ENCODE measurements at regions not wholly inside any gene's neighbourhood (a gene's known extent, or its start where the extent isn't known, plus 50 kb on each side); places are given as distances from the start of the nearest gene placed in this dataset.

DNA sequence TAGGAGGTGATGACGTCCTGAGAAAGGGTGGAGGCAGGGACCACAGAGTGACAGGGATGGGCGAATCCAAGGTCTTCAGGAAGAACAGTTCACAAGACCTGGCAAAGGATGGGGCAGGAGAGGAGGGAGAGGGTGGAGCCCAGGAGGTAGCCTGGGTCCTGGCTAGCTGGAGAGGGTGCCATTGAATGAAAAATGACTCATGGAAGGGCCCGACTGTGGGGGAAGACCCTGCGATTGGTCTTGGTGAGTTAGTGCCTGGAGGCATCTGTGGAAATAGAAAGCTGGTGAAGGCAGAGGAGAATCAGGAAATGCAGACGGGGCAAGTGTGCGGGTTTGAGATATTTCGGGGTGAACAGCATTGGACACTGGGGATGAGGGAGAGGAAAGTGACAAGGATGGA, 60.3 kb upstream of the SLC45A1 start:
- TF ChIP-seq, protein P1, sequence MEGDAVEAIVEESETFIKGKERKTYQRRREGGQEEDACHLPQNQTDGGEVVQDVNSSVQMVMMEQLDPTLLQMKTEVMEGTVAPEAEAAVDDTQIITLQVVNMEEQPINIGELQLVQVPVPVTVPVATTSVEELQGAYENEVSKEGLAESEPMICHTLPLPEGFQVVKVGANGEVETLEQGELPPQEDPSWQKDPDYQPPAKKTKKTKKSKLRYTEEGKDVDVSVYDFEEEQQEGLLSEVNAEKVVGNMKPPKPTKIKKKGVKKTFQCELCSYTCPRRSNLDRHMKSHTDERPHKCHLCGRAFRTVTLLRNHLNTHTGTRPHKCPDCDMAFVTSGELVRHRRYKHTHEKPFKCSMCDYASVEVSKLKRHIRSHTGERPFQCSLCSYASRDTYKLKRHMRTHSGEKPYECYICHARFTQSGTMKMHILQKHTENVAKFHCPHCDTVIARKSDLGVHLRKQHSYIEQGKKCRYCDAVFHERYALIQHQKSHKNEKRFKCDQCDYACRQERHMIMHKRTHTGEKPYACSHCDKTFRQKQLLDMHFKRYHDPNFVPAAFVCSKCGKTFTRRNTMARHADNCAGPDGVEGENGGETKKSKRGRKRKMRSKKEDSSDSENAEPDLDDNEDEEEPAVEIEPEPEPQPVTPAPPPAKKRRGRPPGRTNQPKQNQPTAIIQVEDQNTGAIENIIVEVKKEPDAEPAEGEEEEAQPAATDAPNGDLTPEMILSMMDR (IDR thresholded peaks at IDR 0.05) = no peak

DNA sequence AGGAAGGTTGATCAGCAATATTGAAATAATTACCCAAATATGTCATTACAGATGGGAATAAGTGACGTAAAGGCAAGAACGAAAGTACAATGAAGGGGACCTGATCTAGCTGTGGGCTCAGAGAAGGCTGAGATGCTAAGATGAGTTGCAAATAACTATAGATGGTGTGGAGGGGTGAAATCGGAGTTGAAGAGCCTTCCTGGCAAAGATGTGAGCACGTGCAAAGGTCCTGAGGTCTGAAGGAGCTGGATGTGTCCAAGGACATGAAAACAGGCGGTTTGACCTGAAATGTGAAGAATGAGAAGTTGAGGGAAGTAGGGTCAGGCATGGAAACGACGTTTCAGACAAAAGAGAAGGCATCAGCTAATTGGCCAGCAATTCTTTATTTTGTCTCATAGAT, 61.6 kb upstream of the SLC45A1 start:
- H3K9me3 ChIP-seq = no peaks in the 10 kb centered on the region
- TF ChIP-seq, protein P1 (IDR thresholded peaks at IDR 0.05) = no peak
- no peaks in the 10 kb centered on the region for H3K36me3 ChIP-seq (ENCODE audit: low read depth)
- H3K4me1 ChIP-seq (ENCODE audit: low read depth) = peaks cover 9% of the 10 kb centered on the region
- no peak overlapping the region for H3K4me3 ChIP-seq
- intact Hi-C loops (cut with DNase I, micrococcal nuclease) = no loop called here
- ATAC-seq = no peak
- DNase-seq = no peak

More for the DNA sequence above, 60.3 kb upstream of the SLC45A1 start:
- no peak for DNase-seq
- no peak for ATAC-seq
- no peaks in the 10 kb centered on the region for H3K36me3 ChIP-seq (ENCODE audit: low read depth)
- no peak overlapping the region for H3K4me3 ChIP-seq
- intact Hi-C loops (cut with DNase I, micrococcal nuclease) = no loop called here
- peaks cover 9% of the 10 kb centered on the region for H3K4me1 ChIP-seq (ENCODE audit: low read depth)
- no peaks in the 10 kb centered on the region for H3K9me3 ChIP-seq

DNA sequence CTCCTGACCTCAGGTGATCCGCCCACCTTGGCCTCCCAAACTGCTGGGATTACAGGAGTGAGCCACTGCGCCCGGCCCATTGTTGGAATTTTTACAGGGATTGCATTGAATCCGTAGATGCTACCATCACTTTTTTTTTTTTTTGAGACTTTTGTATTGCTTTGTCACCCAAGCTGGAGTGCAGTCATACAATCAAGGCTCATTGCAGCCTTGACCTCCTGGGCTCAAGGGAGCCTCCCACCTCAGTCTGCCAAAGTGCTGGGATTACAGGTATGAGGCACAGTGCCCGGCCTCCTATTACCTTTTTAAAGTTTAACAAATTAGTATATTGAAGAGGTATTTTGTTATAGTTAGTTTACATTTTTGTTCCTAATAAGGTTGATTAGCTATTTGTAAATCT, 62.2 kb upstream of the SLC45A1 start:
- Histone ChIP-seq H3K4me1 (ENCODE audit: low read depth) (peaks cover 9% of the 10 kb centered on the region), H3K36me3 (ENCODE audit: low read depth) (no peaks in the 10 kb centered on the region), H3K9me3 (no peaks in the 10 kb centered on the region), H3K4me3 (no peak overlapping the region)
- TF ChIP-seq, protein P1 (IDR thresholded peaks at IDR 0.05) = no peak
- DNase-seq (no peak), ATAC-seq (no peak)
- intact Hi-C loops (cut with DNase I, micrococcal nuclease) = no loop called here

DNA sequence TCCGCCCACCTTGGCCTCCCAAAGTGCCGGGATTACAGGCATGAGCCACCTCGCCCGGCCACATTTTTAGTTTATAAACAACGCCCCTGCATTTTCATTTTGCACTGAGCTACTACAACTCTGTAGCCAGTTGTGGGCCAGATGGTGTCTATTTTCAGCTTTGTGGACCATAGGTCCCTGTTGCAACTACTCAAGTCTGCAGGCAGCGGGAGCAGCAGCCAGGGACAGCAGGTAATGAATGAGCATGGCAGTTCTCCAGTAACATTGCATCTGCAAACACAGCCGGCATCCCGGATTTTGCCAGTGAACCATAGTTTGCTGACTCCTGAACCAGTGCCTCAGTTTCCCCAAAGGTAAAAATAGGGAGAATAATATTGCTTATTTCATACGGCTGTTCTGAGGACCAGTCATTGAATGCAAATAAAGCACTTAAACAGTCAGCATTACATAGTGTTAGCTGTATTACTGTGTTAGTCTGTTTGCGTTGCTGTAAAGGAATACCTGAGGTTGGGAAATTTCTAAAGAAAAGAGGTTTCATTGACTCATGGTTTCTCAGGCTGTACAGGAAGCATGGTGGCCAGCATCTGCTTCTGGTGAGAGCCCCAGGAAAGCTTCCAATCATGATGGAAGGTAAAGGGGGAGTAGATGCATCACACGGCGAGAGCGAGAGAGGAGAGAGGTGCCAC, 65.5 kb upstream of the SLC45A1 start:
- Histone ChIP-seq H3K4me3 (no peak overlapping the region), H3K9me3 (no peaks in the 10 kb centered on the region), H3K36me3 (ENCODE audit: low read depth) (no peaks in the 10 kb centered on the region), H3K4me1 (ENCODE audit: low read depth) (peaks cover 5% of the 10 kb centered on the region)
- intact Hi-C loops (cut with DNase I, micrococcal nuclease) = no loop called here
- TF ChIP-seq, protein P1 (IDR thresholded peaks at IDR 0.05) = no peak
- ATAC-seq (no peak), DNase-seq (peak in 1 of 3 donors; percentile 14)

DNA sequence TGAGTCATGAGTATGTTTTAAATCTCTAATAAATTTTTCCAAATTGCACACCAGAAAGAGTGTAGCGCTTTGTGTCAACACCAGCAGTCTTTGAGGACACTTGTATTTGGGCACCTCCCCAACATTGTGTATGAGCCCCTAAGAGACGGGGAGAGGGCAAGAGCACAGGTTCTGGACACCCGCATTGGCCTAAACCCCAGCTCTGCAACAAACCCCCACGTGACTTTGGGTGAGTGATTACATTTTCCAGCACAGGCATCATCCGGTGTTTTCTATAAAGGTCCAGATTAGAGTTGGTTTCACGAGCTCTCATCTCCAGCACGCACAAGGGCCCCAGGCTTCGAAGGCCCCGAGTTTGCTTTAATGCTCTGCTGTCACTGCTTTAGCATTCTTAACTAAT, 66.3 kb upstream of the SLC45A1 start:
- no peak for ATAC-seq
- Histone ChIP-seq H3K36me3 (ENCODE audit: low read depth) (no peaks in the 10 kb centered on the region), H3K9me3 (no peaks in the 10 kb centered on the region)

More for the DNA sequence above, 66.3 kb upstream of the SLC45A1 start:
- intact Hi-C loops (cut with DNase I, micrococcal nuclease) = no loop called here
- peak in 1 of 3 donors; percentile 17 for DNase-seq
- no peak overlapping the region for H3K4me3 ChIP-seq
- TF ChIP-seq, protein P1 (IDR thresholded peaks at IDR 0.05) = no peak
- H3K4me1 ChIP-seq (ENCODE audit: low read depth) = peaks cover 7% of the 10 kb centered on the region
